ENCODE measurements at regions not wholly inside any gene's neighbourhood (a gene's known extent, or its start where the extent isn't known, plus 50 kb on each side); places are given as distances from the start of the nearest gene placed in this dataset.

- TF ChIP-seq EP300 (IDR thresholded peaks at IDR 0.05) (no peak), CTCF (IDR thresholded peaks at IDR 0.05) (no peak), POLR2A (IDR thresholded peaks at IDR 0.05) (no peak), POLR2AphosphoS5 (IDR thresholded peaks at IDR 0.05) (no peak)
These were observed 54.3 kb downstream of the FAT4 start for GRCh38 chr4:125369098-125369497.
